HG03571 (cell line): ENCODE measurements at regions not wholly inside any gene's neighbourhood (a gene's known extent, or its start where the extent isn't known, plus 50 kb on each side); places are given as distances from the start of the nearest gene placed in this dataset.

Source experiments
- ATAC-seq: cut with Tn5 transposase; IDR thresholded peaks from one replicate; pipeline ENCODE4 v1.9.1; 2021; ENCODE audit not compliant: unreplicated experiment

DNA sequence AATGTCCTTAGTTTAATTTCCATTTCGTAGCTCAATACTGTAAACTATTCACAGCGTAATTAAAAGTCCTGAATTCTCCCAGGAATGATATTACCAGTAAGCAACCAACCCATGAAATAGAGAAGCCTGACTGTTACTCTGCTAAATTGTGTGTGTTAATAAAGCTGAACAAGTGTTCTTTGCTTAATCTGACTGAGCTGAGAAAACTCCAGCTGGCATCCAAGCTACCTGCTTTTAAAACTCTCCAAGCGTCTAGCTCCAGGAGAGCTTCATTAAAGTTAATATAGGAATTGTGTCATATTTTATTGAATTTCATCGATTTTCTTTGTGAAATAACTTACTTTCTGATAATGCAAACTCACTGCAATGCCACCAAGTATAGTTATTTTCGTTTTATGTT lies 524.4 kb downstream of the SLC16A7 start:
- no peak for ATAC-seq

DNA sequence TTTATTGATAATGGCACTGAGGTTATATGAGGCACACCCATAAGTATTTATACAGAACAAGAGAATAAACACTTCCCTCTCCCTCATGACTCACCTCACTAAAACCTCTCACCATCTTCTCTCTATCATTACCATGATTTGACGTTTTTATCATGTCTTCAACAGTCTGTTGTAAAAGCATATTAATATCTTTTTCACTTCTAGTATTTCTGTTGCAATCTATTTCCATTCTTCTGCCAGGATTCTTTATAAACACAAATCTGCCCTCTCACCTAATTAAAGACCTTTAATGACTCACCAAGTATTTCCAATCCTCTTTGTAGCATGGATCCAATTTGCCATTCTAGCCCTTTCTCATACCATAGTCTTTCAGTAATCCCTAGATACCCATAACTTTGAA lies 527.7 kb downstream of the SLC16A7 start:
- no peak for ATAC-seq

- no peak for ATAC-seq
Observed at GRCh38 chr12:60137513-60137912, 541.7 kb downstream of the SLC16A7 start.

- ATAC-seq, result no peak
Observed at GRCh38 chr12:60138526-60138925, 542.7 kb downstream of the SLC16A7 start.

DNA sequence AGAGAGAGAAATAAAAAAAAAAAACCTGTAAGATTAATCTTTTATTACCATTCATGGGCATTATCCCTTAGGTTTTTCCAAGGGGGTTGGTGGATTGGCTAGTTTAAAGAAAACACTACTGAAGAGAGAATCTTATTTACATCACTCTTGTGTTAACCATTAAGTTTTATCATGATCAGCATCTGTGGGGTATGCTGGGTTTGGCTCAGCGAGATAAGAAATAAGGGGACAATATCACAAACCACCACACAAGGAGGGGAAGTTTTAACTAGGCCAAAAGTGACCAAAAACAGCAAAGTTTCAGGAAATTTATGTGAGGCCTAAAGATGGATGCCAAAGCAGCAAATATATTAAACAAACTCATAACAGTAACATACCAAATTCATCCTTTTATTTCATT lies 548.6 kb downstream of the SLC16A7 start:
- no peak for ATAC-seq

GRCh38 chr12:60148109-60148508 lies 552.3 kb downstream of the SLC16A7 start:
- ATAC-seq, result no peak

DNA sequence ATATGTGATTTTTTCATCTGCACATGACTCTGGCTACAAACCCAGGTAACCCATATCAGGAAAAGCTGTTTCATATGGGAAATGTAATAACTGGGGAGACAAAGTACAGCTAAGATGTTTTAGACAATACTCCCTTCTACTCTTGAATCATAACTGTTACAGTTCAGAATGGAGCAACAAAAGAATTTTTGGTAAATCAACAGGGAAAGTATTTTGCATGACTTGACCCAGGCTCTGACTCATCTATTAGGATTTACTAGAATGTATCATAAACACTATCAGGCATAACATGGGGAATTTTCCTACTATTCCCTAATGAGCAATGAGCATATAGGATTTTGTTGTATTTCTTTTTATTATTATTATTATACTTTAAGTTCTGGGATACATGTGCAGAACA lies 553.0 kb downstream of the SLC16A7 start:
- no peak for ATAC-seq

- no peak for ATAC-seq
Observed at GRCh38 chr12:60152756-60153155, 556.9 kb downstream of the SLC16A7 start.

GRCh38 chr12:60159761-60160160 lies 563.9 kb downstream of the SLC16A7 start:
- ATAC-seq, result no peak

- no peak for ATAC-seq
Observed at GRCh38 chr12:60162988-60163720, 567.3 kb downstream of the SLC16A7 start.

DNA sequence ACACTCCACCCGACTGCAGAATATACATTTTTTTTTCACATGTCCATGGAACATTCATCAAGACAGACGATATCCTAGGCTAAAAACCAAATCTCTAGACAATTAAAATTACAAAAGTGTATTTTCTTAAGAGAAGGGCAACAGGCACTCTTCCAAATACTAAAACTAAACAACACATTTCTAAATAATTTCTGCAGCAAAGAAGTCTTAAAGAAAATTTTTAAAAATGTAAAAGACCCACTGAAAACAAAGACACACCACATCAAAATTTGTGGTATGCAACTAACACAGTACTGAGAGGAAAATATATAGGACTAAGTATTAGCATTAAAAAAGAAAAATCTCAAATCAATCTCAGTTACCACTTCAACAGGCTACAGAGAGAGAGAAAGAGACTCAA lies 570.0 kb downstream of the SLC16A7 start:
- ATAC-seq, result no peak

GRCh38 chr12:60168441-60168840 lies 572.6 kb downstream of the SLC16A7 start:
- ATAC-seq, result no peak

GRCh38 chr12:60169904-60170303 lies 574.1 kb downstream of the SLC16A7 start:
- ATAC-seq, result no peak

DNA sequence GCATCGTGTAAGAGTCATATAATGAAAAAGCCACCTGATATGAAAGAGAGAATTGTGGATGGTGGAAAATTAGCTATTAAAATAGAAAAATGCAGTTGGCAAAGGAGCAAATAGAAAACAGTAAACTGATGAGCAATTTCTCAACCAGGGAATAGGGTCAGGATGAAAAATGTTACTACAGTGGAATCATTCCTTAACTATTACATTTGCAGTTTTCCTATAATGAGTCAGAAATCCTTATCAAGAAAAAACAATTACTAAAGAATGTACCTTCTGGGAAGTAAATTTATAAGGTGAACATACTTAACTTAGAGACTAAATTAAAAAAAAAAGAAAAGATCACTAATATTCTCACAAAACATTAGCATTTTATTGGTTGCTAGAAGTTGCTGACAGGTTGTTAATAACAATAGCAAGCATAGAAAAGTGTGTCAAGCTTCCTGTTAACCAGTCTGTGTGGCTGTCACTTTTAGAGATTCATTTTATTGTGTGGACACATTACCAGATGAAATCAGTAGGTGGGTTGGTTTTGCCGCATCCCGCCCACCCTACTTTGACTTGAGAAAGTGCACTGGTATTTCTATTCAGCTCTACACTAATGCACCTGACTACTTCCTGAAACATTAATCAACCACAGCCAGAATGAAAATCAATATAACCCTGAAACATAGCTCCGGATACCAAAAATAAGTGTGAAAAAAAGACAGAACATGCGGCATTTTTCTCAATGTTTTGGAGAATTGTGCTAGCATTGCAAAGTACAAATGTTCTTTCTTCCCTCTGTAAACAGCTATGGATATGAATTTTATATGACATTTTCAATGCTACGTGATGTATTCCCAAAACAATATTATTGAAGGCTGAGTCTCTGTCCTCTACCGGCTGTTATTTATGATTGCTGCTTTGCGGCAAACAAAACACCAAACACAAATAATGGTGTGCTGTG lies 576.7 kb downstream of the SLC16A7 start:
- no peak for ATAC-seq

DNA sequence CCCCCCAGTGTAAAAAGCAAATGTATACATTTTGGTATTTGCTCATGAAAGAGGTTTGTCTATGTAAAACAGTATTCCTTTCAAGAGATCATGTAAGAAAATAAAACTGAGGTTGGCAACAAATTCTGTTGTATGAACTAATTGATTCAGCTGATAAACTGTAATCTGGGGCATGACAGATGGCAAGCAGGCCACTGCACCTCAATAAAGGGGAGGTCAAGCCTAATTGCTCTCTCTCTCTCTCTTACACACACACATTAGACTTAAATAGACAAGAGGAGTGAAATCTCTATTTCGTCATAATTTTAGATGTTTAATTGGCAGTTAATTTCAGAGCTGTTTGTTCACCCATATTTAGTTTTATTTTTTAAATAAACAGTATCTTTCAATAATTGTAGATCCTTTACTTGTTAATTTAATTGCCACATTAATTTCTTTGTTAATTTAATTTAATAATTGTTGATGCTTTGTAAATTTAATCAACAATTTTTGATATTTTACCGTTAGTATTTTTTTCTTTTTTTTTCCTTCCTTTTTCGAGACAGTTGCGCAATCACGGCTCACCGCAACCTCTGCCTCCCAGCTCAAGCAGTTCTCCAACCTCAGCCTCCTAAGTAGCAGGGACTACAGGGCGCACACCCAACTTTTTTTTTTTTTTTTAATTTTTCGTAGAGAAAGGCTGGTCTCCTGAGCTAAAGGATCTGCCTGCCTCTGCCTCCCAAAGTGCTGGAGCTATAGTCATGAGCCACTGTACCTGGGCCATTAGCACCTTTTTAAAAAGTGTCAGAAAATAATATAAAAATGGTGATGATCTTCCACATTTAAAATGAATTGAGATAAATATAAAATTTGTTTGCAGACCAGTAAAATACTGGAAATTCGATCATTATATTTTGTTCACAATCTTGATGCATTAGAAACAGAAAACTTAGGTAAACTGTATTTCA lies 577.7 kb downstream of the SLC16A7 start:
- ATAC-seq, result no peak

DNA sequence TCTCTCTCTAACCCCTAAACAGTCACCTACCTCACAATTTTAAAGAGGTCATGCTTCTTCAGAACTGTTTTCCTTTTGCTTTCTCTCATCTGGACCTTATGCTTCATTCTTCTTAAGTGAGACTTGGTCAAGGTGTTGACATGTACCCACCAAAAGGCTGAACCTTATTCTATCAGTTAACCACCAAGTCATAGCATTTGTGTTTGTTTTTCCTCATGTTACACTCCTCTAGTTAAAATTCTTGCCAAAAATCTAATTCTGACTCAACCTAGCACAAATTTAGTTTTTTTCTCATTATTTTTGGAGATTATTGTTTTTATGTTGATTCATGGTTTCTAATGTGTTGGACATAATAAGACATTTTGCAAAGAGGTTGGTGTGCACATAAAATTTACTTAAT lies 578.6 kb downstream of the SLC16A7 start:
- no peak for ATAC-seq

- ATAC-seq, result no peak
Observed at GRCh38 chr12:60174941-60175340, 579.1 kb downstream of the SLC16A7 start.

GRCh38 chr12:60176891-60177290 lies 581.1 kb downstream of the SLC16A7 start:
- ATAC-seq, result no peak

DNA sequence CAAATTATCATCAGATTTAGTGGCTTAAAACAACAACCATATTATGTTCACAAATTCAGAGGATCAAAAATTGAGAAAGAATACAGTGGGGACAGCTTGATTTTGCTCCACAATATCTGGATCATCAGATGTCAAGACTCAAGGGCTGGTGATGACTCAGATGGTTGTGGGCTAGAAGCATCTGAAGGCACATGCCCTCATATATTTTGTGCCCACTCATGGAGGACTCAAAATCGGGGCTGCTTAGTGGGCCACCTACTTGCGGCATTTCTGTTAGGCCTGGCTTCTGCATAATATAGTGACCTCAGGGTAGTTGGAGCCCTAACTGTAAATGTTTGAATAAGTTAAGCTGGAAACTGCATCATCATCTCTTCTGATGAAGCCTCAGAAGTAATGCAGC lies 584.5 kb downstream of the SLC16A7 start:
- ATAC-seq, result no peak

GRCh38 chr12:60182354-60182753 lies 586.5 kb downstream of the SLC16A7 start:
- no peak for ATAC-seq

GRCh38 chr12:60184096-60184495 lies 588.3 kb downstream of the SLC16A7 start:
- ATAC-seq, result no peak
